Naive thymus-derived CD8-positive, alpha-beta T cell (primary cell): ENCODE measurements at regions not wholly inside any gene's neighbourhood (a gene's known extent, or its start where the extent isn't known, plus 50 kb on each side); places are given as distances from the start of the nearest gene placed in this dataset.

Source experiments
- ATAC-seq, 2 donors: fragments of 150-1000 bp; cut with Tn5 transposase in 1 of 2; sonication (Bioruptor Pico), chemical (Tn5 transposase) in 1 of 2; 1 replicate in 1 of 2; 2 replicates in 1 of 2; pipeline ENCODE4 v1.10.0; 2021; ENCODE audit warnings: mild to moderate bottlenecking in 2 of 2, moderate library complexity in 2 of 2
- POLR2A ChIA-PET: fragments of 350-600 bp; sonication (Branson Sonifier 250); formaldehyde crosslinking; loops from one replicate; lab custom pipeline; 2021; ENCODE audit warnings: antibody characterized with exemption; lab: Charles Lee
- DNase-seq, 10 donors: peaks; one replicate each; pipeline versions ENCODE4 v3.0.0 to v3.0.0-alpha.2; 2020 to 2022
- H3K27ac Mint-ChIP-seq, 10 donors: one replicate each; pipeline ENCODE4 v1.8.0; 2020 to 2022; ENCODE audit warnings: mild to moderate bottlenecking in 10 of 10, mixed read lengths in 10 of 10, moderate library complexity in 4 of 10, inconsistent platforms in 1 of 10
- H3K27me3 Mint-ChIP-seq, 5 donors: one replicate each; pipeline ENCODE4 v1.8.0; 2021 to 2022; ENCODE audit warnings: mixed read lengths in 5 of 5
- H3K36me3 Mint-ChIP-seq, 3 donors: one replicate each; pipeline ENCODE4 v1.8.0; 2020 to 2022; ENCODE audit warnings: mixed read lengths in 3 of 3, mild to moderate bottlenecking in 2 of 3, inconsistent platforms in 1 of 3
- H3K4me1 Mint-ChIP-seq, 4 donors: one replicate each; pipeline ENCODE4 v1.8.0; 2021 to 2022; ENCODE audit warnings: mixed read lengths in 4 of 4
- H3K4me3 Mint-ChIP-seq, 10 donors: one replicate each; pipeline ENCODE4 v1.8.0; 2020 to 2022; ENCODE audit warnings: mild to moderate bottlenecking in 10 of 10, mixed read lengths in 10 of 10, moderate library complexity in 6 of 10, inconsistent platforms in 1 of 10
- H3K9me3 Mint-ChIP-seq, 9 donors: one replicate each; pipeline ENCODE4 v1.8.0; 2020 to 2022; ENCODE audit warnings: mixed read lengths in 9 of 9, mild to moderate bottlenecking in 3 of 9, inconsistent platforms in 1 of 9, moderate library complexity in 1 of 9

DNA sequence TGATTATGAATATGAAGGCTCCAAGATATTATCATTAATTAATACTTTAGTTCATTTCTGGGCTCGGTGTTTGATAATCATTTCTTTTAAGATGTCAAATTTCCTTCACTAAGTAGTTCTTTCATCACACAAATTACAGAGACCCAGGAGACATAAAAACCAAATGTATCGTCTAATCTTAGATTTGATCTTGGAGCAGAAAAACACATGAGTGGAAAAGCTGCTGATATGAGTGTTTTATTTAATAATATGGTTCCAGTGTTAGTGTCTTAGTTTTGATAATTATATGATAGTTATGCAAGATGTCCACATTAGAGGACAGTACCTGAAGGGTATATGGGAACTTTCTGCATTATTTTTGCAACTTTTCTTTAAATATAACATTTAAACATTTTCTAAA lies 494.5 kb upstream of the RAG2 start:
- Mint-ChIP-seq H3K4me1 (no peaks in the 10 kb centered on the region), H3K4me3 (no peak overlapping the region), H3K36me3 (no peaks in the 10 kb centered on the region), H3K27ac (no peak overlapping the region), H3K27me3 (no peaks in the 10 kb centered on the region), H3K9me3 (peaks cover 0 to 16% (median 2%) of the 10 kb centered on the region in 9 donors)
- no peak for ATAC-seq
- POLR2A ChIA-PET, result no interaction called here
- DNase-seq, result no peak

GRCh38 chr11:37089439-37089838 lies 491.4 kb upstream of the RAG2 start:
- H3K4me3 Mint-ChIP-seq, result no peak overlapping the region
- H3K36me3 Mint-ChIP-seq, result no peaks in the 10 kb centered on the region
- peaks cover 0 to 9% (median 2%) of the 10 kb centered on the region in 9 donors for H3K9me3 Mint-ChIP-seq
- ATAC-seq (no peak), DNase-seq (no peak)
- no peak overlapping the region for H3K27ac Mint-ChIP-seq
- no peaks in the 10 kb centered on the region for H3K4me1 Mint-ChIP-seq
- no peaks in the 10 kb centered on the region for H3K27me3 Mint-ChIP-seq
- POLR2A ChIA-PET, result no interaction called here

GRCh38 chr11:37088573-37088910 lies 490.5 kb upstream of the RAG2 start:
- Mint-ChIP-seq H3K4me1 (no peaks in the 10 kb centered on the region), H3K27me3 (no peaks in the 10 kb centered on the region), H3K36me3 (no peaks in the 10 kb centered on the region), H3K9me3 (peaks cover 0 to 11% (median 0%) of the 10 kb centered on the region in 9 donors), H3K27ac (no peak overlapping the region), H3K4me3 (no peak overlapping the region)
- POLR2A ChIA-PET, result no interaction called here
- DNase-seq (no peak), ATAC-seq (no peak)

DNA sequence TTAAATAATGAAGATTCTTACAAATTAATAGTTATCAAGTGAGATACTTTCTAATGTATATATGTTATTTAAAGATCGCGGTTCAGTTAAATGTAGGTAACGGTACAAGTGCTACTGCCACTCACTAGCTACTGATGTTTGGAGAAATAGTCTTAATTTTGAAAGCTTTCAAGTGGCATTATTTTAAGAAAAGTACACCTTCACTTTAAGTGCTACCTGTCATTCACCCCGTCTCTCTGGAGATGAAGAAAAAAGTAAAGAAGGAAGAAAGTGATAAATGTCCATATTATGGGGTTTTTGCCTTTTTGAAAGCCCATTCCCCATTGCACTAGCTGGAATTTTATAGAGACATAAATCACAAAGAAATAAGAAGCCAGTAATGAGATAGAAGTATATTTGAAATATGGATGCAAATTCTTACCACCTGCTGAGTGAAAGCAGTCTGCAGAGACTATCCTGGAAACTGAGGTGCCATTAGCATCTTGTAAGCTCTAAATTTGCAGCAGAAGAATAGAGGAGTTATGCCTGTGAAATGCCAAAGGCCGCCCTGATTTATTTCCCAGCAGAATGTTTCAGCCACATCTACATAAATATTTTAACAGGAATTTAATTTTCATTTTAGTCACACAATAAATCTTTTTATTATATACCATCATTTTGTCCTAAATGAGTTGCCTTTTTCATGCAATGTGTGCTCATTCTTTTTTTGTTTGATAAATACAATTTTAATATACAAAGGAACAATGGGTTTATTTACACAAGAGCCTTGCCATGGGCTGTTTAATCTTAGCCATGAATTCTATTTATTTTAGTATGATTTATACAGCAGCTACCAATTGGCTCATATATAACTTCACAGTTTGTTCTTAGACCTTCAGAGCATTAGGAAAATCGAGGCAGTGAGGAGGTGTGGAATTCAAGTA lies 489.9 kb upstream of the RAG2 start:
- DNase-seq, result no peak
- no peaks in the 10 kb centered on the region for H3K4me1 Mint-ChIP-seq
- H3K27me3 Mint-ChIP-seq, result no peaks in the 10 kb centered on the region
- no peak for ATAC-seq
- H3K9me3 Mint-ChIP-seq, result peaks cover 0 to 11% (median 0%) of the 10 kb centered on the region in 9 donors
- POLR2A ChIA-PET, result no interaction called here
- H3K36me3 Mint-ChIP-seq, result no peaks in the 10 kb centered on the region
- H3K4me3 Mint-ChIP-seq, result no peak overlapping the region
- H3K27ac Mint-ChIP-seq, result no peak overlapping the region

DNA sequence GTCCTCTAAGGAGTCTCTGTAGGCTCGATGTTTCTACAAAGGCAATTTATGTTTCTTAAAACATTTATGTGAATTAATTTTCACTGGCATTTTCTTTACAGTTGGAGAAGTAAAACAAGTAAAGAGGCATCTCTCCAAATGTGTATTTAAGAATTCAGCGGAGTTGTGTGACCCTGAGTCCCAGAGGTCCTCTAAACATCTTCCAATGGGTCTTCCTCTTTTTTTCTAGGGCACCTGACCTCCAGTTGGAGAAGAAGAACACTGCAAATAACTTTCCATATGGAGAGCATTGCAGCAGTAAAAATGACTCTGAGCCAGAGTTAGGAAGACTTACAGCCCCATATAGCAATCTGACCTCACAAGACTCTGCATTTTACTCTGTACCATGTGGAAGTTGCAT lies 480.5 kb upstream of the RAG2 start:
- DNase-seq (no peak), ATAC-seq (no peak)
- no peaks in the 10 kb centered on the region for H3K4me1 Mint-ChIP-seq
- peaks cover 0 to 15% (median 6%) of the 10 kb centered on the region in 9 donors for H3K9me3 Mint-ChIP-seq
- H3K27ac Mint-ChIP-seq, result no peak overlapping the region
- H3K4me3 Mint-ChIP-seq, result no peak overlapping the region
- H3K36me3 Mint-ChIP-seq, result no peaks in the 10 kb centered on the region
- H3K27me3 Mint-ChIP-seq, result no peaks in the 10 kb centered on the region
- POLR2A ChIA-PET, result no interaction called here

DNA sequence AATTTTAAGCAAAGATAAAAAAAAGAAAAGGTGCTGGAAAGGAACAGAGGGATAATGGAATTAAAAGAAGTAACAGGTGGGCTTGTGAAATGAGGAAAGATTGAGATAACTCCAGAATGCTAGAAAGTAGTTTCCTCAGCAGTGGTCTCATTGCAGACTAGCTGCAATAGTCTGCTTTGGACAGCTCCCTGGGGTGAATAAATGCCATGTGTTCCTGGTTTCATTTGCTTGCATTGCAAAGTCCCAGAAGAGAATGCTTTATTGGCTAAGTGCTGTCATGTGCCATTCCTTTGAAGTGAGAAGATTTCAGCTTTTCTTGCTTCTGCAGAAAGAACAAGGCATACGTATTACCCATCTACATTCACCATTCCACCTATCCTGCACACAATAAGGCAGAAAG lies 478.8 kb upstream of the RAG2 start:
- no peak overlapping the region for H3K4me3 Mint-ChIP-seq
- no peaks in the 10 kb centered on the region for H3K36me3 Mint-ChIP-seq
- H3K27me3 Mint-ChIP-seq, result no peaks in the 10 kb centered on the region
- no peak for ATAC-seq
- peaks cover 0 to 13% (median 6%) of the 10 kb centered on the region in 9 donors for H3K9me3 Mint-ChIP-seq
- no peaks in the 10 kb centered on the region for H3K4me1 Mint-ChIP-seq
- H3K27ac Mint-ChIP-seq, result no peak overlapping the region
- no peak for DNase-seq
- POLR2A ChIA-PET, result no interaction called here

DNA sequence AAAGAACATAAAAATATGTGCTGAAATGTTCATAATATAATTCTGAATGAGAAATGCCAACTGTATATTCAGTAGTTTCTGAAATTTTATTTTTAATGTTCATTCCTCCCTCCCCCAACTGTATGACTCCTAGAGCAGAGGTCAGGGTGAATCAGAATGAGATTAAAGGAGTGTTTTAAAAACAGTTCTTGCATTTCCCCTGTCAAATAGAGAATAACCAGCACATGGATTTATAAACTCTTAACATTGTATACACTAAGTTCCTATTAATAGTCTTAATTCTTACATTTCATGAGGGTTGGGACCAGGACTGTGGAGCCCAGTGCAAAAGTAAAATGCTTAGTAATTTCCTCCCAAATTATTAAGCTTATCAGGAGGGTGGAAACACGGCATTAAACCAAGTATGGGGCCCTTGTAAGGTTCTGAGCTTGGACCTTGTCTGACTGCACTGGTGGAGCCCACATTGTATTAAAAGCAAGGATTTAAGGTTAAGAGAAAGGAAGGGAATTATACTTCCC lies 474.6 kb upstream of the RAG2 start:
- DNase-seq (no peak), ATAC-seq (no peak)
- no peaks in the 10 kb centered on the region for H3K4me1 Mint-ChIP-seq
- POLR2A ChIA-PET, result no interaction called here
- H3K27ac Mint-ChIP-seq, result no peak overlapping the region
- H3K9me3 Mint-ChIP-seq, result peaks cover 0 to 13% (median 2%) of the 10 kb centered on the region in 9 donors
- H3K27me3 Mint-ChIP-seq, result no peaks in the 10 kb centered on the region
- H3K36me3 Mint-ChIP-seq, result no peaks in the 10 kb centered on the region
- H3K4me3 Mint-ChIP-seq, result no peak overlapping the region

DNA sequence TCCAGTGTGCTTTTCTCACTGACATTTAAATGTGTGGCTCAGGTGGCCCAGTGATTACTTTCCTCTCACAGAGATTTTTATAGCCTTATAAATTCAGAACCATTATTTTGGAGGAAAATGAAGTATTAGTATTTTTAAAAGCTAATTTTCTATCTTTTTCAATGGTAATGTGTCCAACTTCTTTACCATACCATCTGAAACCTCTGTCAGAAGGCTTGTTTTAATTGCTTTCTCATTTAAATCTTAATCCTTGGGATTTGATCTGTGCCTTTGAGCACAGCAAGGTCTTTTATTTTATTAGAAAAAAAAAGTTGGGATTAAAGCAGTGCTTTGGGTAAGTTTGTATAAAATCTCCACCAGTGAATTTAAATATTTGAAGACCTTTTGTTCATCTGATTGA lies 452.3 kb upstream of the RAG2 start:
- no peaks in the 10 kb centered on the region for H3K27me3 Mint-ChIP-seq
- DNase-seq (no peak), ATAC-seq (no peak)
- POLR2A ChIA-PET, result no interaction called here
- no peak overlapping the region for H3K4me3 Mint-ChIP-seq
- peaks cover 0 to 2% (median 0%) of the 10 kb centered on the region in 3 donors for H3K36me3 Mint-ChIP-seq
- H3K9me3 Mint-ChIP-seq, result peaks cover 0 to 1% (median 0%) of the 10 kb centered on the region in 9 donors
- H3K27ac Mint-ChIP-seq, result no peak overlapping the region
- H3K4me1 Mint-ChIP-seq, result no peaks in the 10 kb centered on the region

GRCh38 chr11:37040921-37041320 lies 442.9 kb upstream of the RAG2 start:
- no peak for ATAC-seq

DNA sequence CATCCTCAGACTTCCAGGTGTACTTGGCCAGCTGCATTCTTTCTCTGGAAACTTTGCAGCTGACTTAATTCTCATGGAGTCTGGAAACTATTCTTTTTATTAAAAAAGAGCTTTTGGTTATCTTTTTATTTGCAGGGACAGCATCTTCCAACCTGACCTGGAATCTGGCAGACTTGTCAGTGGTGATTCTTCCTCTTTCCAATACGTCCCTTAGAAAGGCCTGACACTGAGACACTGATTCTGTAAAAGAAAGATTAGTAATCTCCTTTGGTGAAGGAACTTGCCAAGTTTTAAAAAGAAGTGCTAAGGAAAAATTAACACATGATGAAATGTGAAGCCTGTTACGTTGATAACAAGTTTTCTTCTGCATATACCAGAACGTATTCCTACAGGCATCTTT lies 440.9 kb upstream of the RAG2 start:
- ATAC-seq (no peak), DNase-seq (no peak)
- H3K4me1 Mint-ChIP-seq, result no peaks in the 10 kb centered on the region
- no peak overlapping the region for H3K4me3 Mint-ChIP-seq
- POLR2A ChIA-PET, result no interaction called here
- peaks cover under 1 to 17% (median 8%) of the 10 kb centered on the region in 9 donors for H3K9me3 Mint-ChIP-seq
- no peaks in the 10 kb centered on the region for H3K36me3 Mint-ChIP-seq
- no peak overlapping the region for H3K27ac Mint-ChIP-seq
- H3K27me3 Mint-ChIP-seq, result peaks cover 0 to 3% (median 0%) of the 10 kb centered on the region in 5 donors

More at GRCh38 chr11:37040921-37041320, 442.9 kb upstream of the RAG2 start:
- Mint-ChIP-seq H3K36me3 (no peaks in the 10 kb centered on the region), H3K27me3 (peaks cover 0 to under 1% (median 0%) of the 10 kb centered on the region in 5 donors), H3K4me3 (no peak overlapping the region), H3K27ac (no peak overlapping the region), H3K4me1 (no peaks in the 10 kb centered on the region), H3K9me3 (peaks cover 0 to 11% (median 4%) of the 10 kb centered on the region in 9 donors)
- DNase-seq, result no peak
- POLR2A ChIA-PET, result no interaction called here

- peaks cover 0 to 21% (median 6%) of the 10 kb centered on the region in 9 donors for H3K9me3 Mint-ChIP-seq
- no peaks in the 10 kb centered on the region for H3K4me1 Mint-ChIP-seq
- no peak overlapping the region for H3K27ac Mint-ChIP-seq
- POLR2A ChIA-PET, result no interaction called here
- DNase-seq (no peak), ATAC-seq (no peak)
- no peaks in the 10 kb centered on the region for H3K27me3 Mint-ChIP-seq
- no peaks in the 10 kb centered on the region for H3K36me3 Mint-ChIP-seq
- no peak overlapping the region for H3K4me3 Mint-ChIP-seq
Measured at GRCh38 chr11:37026741-37027140, 428.7 kb upstream of the RAG2 start.

DNA sequence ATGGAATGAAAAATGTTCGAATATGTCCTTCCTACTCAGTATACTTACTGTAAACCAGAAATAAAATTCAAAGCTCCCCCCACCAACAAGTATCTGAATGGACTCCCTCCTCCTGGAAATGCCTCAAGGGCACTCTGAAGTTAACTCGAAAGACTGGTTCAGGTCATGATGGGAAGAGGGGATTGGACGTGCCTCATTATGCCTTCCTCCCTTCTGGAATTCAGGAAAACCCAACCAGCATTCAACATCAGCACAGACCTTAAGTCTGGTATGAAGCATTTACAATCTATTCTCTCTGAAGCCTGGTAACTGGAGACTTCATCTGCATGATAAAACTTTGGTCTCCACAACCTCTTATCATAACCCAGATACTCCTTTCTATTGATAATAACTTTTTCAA lies 428.3 kb upstream of the RAG2 start:
- no peaks in the 10 kb centered on the region for H3K27me3 Mint-ChIP-seq
- ATAC-seq (no peak), DNase-seq (no peak)
- H3K4me3 Mint-ChIP-seq, result no peak overlapping the region
- POLR2A ChIA-PET, result no interaction called here
- no peak overlapping the region for H3K27ac Mint-ChIP-seq
- H3K9me3 Mint-ChIP-seq, result peaks cover 0 to 17% (median 5%) of the 10 kb centered on the region in 9 donors
- H3K36me3 Mint-ChIP-seq, result no peaks in the 10 kb centered on the region
- H3K4me1 Mint-ChIP-seq, result no peaks in the 10 kb centered on the region

- no peaks in the 10 kb centered on the region for H3K36me3 Mint-ChIP-seq
- POLR2A ChIA-PET, result no interaction called here
- ATAC-seq (no peak), DNase-seq (no peak)
- no peaks in the 10 kb centered on the region for H3K4me1 Mint-ChIP-seq
- no peaks in the 10 kb centered on the region for H3K27me3 Mint-ChIP-seq
- H3K27ac Mint-ChIP-seq, result no peak overlapping the region
- H3K4me3 Mint-ChIP-seq, result no peak overlapping the region
- peaks cover 0 to 11% (median 6%) of the 10 kb centered on the region in 9 donors for H3K9me3 Mint-ChIP-seq
Measured at GRCh38 chr11:37006563-37006962, 408.5 kb upstream of the RAG2 start.
